OCI-LY3 (cell line): ENCODE measurements at regions not wholly inside any gene's neighbourhood (a gene's known extent, or its start where the extent isn't known, plus 50 kb on each side); places are given as distances from the start of the nearest gene placed in this dataset.

Experiments
- H2AFZ ChIP-seq: fragments of 200-600, 300-600 bp; shearing (Covaris generic); 2 replicates; pipeline ENCODE4 v1.6.0; 2014; ENCODE audit warnings: antibody characterized with exemption, low read depth, low read length
- H3K27ac ChIP-seq: fragments of 200-600, 300-600 bp; sonication (generic); 2 replicates; pipeline ENCODE4 v1.5.1; 2014; ENCODE audit warnings: mild to moderate bottlenecking, low read length, moderate library complexity, mixed read lengths
- H3K27me3 ChIP-seq: fragments of 200-600, 300-600 bp; sonication (generic); 2 replicates; pipeline ENCODE4 v1.6.1; 2014; ENCODE audit warnings: low read depth, low read length, mixed read lengths
- H3K36me3 ChIP-seq: fragments of 200-600, 300-600 bp; sonication (generic); replicated peaks from 2 replicates; pipeline ENCODE3; 2014; ENCODE audit warnings: low read depth, low read length, mixed read lengths
- H3K4me1 ChIP-seq: fragments of 300-600, 200-600 bp; sonication (generic); 2 replicates; pipeline ENCODE4 v1.6.1; 2014; ENCODE audit warnings: low read length, mixed read lengths
- H3K4me2 ChIP-seq: fragments of 200-600, 300-600 bp; sonication (generic); 2 replicates; pipeline ENCODE4 v1.6.1; 2014; ENCODE audit warnings: low read length, mixed read lengths
- H3K4me3 ChIP-seq: fragments of 300-600, 200-600 bp; sonication (generic); 2 replicates; pipeline ENCODE4 v1.5.1; 2014; ENCODE audit warnings: antibody characterized with exemption, mild to moderate bottlenecking, low read length, moderate library complexity
- H3K79me2 ChIP-seq: fragments of 300-600, 200-600 bp; shearing (Covaris generic); 2 replicates; pipeline ENCODE4 v1.6.1; 2014; ENCODE audit warnings: mild to moderate bottlenecking, low read length, mixed read lengths
- H3K9ac ChIP-seq: fragments of 300-600, 200-600 bp; shearing (Covaris generic); 2 replicates; pipeline ENCODE4 v1.6.0; 2014; ENCODE audit warnings: mild to moderate bottlenecking, low read length, moderate library complexity
- H3K9me3 ChIP-seq: fragments of 200-600, 300-600 bp; shearing (Covaris generic); 2 replicates; pipeline ENCODE4 v1.6.1; 2014; ENCODE audit warnings: low read length, mixed read lengths; ENCODE audit not compliant: insufficient read depth
- H4K20me1 ChIP-seq: fragments of 200-600, 300-600 bp; sonication (generic); 2 replicates; pipeline ENCODE4 v1.6.1; 2016; ENCODE audit warnings: low read length, mixed read lengths; ENCODE audit not compliant: insufficient read depth
- EZH2phosphoT487 ChIP-seq: fragments of 200-600 bp; shearing (Covaris generic); IDR thresholded peaks from 2 replicates; pipeline ENCODE4 v1.6.1; 2018; ENCODE audit warnings: antibody characterized with exemption, mixed run types, low read depth
- TF ChIP-seq, protein P1 (sequence below): fragments of 200-600, 300-600 bp; sonication (generic); IDR thresholded peaks from 2 replicates; pipeline ENCODE4 v1.5.1; 2014; ENCODE audit warnings: antibody characterized with exemption, low read length, low read depth

DNA sequence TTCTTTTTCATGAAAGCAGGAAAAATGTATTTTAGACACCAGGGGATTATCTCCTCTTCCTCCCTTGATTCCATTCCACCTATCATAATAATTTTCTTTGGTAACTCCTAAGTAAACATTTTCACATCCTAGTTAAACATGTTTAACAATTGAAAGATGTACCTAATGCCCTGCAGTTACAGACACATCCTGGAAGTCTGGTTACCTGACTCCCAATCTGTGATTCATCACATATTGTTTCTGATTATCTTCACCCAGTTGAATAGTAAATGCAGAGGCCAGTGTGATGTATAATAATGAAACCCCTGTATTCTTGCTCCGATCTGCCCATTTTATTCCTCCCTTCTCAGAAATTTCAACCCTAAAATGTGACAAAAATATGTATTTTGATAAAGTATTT lies 1237.6 kb upstream of the LRRTM1 start:
- H3K36me3 ChIP-seq = no peaks in the 10 kb centered on the region
- no peak for TF ChIP-seq EZH2phosphoT487
- TF ChIP-seq, protein P1, sequence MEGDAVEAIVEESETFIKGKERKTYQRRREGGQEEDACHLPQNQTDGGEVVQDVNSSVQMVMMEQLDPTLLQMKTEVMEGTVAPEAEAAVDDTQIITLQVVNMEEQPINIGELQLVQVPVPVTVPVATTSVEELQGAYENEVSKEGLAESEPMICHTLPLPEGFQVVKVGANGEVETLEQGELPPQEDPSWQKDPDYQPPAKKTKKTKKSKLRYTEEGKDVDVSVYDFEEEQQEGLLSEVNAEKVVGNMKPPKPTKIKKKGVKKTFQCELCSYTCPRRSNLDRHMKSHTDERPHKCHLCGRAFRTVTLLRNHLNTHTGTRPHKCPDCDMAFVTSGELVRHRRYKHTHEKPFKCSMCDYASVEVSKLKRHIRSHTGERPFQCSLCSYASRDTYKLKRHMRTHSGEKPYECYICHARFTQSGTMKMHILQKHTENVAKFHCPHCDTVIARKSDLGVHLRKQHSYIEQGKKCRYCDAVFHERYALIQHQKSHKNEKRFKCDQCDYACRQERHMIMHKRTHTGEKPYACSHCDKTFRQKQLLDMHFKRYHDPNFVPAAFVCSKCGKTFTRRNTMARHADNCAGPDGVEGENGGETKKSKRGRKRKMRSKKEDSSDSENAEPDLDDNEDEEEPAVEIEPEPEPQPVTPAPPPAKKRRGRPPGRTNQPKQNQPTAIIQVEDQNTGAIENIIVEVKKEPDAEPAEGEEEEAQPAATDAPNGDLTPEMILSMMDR = no peak
- H2AFZ ChIP-seq = no peak overlapping the region
- no peak overlapping the region for H3K9ac ChIP-seq
- H3K79me2 ChIP-seq = no peaks in the 10 kb centered on the region
- H3K27ac ChIP-seq = no peak overlapping the region
- H4K20me1 ChIP-seq = no peaks in the 10 kb centered on the region
- no peaks in the 10 kb centered on the region for H3K4me1 ChIP-seq
- H3K9me3 ChIP-seq = no peaks in the 10 kb centered on the region
- no peak overlapping the region for H3K4me3 ChIP-seq
- H3K27me3 ChIP-seq = no peaks in the 10 kb centered on the region
- no peak overlapping the region for H3K4me2 ChIP-seq

DNA sequence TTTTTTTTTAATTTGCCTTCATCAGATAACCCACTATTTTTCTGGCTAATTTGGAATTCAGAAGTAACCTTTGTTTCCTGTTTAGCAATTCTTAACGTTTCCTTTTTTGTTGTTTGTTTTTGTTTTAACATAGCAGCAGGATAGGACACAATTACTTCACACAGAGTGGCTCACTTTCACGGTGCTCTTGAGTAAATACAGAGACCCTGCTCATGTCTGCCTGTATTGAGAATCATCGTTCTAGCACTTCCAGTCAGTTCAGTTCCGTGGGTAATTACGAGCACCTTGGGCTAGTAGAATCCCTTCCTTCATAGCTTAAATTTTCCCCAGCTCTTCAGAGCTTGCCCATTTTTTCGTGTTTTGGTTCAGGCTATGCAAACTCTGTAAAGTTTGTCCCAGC lies 1225.4 kb upstream of the LRRTM1 start:
- TF ChIP-seq EZH2phosphoT487 = no peak
- TF ChIP-seq, protein P1 = no peak
- H2AFZ ChIP-seq = no peak overlapping the region

DNA sequence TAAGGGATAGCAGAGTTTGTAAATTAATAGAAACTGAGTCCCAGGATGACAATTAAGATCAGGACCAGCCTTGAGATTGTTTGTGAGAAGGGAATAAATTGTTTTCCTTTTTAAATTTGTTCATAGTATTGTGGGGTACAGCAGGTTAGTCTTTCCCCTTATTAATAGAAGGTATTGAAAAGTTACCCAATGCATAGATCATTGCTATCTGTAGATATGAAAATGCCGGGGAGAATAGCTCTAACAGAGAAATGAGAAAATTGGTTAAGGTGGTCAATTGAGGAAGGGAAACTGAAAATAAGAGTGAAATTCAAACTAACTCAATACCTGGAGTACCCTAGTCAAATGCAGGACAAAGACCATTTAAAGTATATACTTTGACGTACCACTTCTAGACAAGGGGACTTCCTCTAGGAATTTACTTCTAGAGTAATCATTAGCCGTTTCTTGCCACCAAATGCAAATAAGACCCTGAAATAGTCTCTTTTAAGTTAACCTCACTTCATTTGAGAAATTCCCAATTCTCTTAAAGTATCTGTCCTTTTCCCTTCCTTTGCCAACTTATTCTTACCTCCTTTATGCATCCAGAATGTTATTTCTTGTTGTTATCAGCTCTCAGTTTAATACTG lies 1224.4 kb upstream of the LRRTM1 start:
- Histone ChIP-seq H2AFZ (no peak overlapping the region), H3K27ac (peak overlapping the region; percentile 30; the same call in 1 of the 2 replicates), H3K36me3 (no peaks in the 10 kb centered on the region), H3K9ac (no peak overlapping the region), H3K4me3 (0 out of 2 replicates have a peak overlapping the region, but pooled peaks have one; percentile 14), H3K4me2 (peak overlapping the region; percentile 37; the same call in 1 of the 2 replicates), H3K4me1 (peaks cover 25% of the 10 kb centered on the region), H3K9me3 (no peaks in the 10 kb centered on the region), H3K27me3 (no peaks in the 10 kb centered on the region), H4K20me1 (no peaks in the 10 kb centered on the region), H3K79me2 (no peaks in the 10 kb centered on the region)
- no peak for TF ChIP-seq EZH2phosphoT487
- TF ChIP-seq, protein P1 = no peak

More for the DNA sequence above, 1225.4 kb upstream of the LRRTM1 start:
- H3K4me3 ChIP-seq = no peak overlapping the region
- H3K27me3 ChIP-seq = no peaks in the 10 kb centered on the region
- H3K79me2 ChIP-seq = no peaks in the 10 kb centered on the region
- H3K4me1 ChIP-seq = peaks cover 25% of the 10 kb centered on the region
- no peak overlapping the region for H3K9ac ChIP-seq
- H3K36me3 ChIP-seq = no peaks in the 10 kb centered on the region
- H3K4me2 ChIP-seq = no peak overlapping the region
- H3K9me3 ChIP-seq = no peaks in the 10 kb centered on the region
- no peaks in the 10 kb centered on the region for H4K20me1 ChIP-seq
- no peak overlapping the region for H3K27ac ChIP-seq

GRCh38 chr2:81523344-81523743 lies 1218.8 kb upstream of the LRRTM1 start:
- Histone ChIP-seq H3K27ac (no peak overlapping the region), H3K9ac (no peak overlapping the region), H3K79me2 (no peaks in the 10 kb centered on the region), H3K4me1 (peaks cover 7% of the 10 kb centered on the region), H3K9me3 (no peaks in the 10 kb centered on the region), H3K36me3 (no peaks in the 10 kb centered on the region), H3K27me3 (no peaks in the 10 kb centered on the region), H3K4me2 (no peak overlapping the region), H4K20me1 (no peaks in the 10 kb centered on the region), H3K4me3 (no peak overlapping the region), H2AFZ (no peak overlapping the region)
- no peak for TF ChIP-seq EZH2phosphoT487
- TF ChIP-seq, protein P1 = peak; percentile 10; the same call in 1 of the 2 replicates
